ENCODE measurements at regions not wholly inside any gene's neighbourhood (a gene's known extent, or its start where the extent isn't known, plus 50 kb on each side); places are given as distances from the start of the nearest gene placed in this dataset.

GRCh38 chr3:106299300-106300098 is 430.7 kb upstream of the CBLB start:
- Histone ChIP-seq H4K20me1 (ENCODE audit: insufficient read depth, low read length) (no peaks in the 10 kb centered on the region), H3K27ac (ENCODE audit: low read length) (peak overlapping the region; percentile 19; the same call in 1 of the 2 replicates), H3K36me3 (replicated peaks; ENCODE audit: low read depth, low read length) (no peaks in the 10 kb centered on the region), H3K9ac (ENCODE audit: low read length) (no peak overlapping the region), H3K4me3 (ENCODE audit: low read length) (0 out of 2 replicates have a peak overlapping the region, but pooled peaks have one; percentile 10), H3K79me2 (ENCODE audit: low read length) (no peaks in the 10 kb centered on the region), H3K4me2 (ENCODE audit: low read length) (peak overlapping the region; percentile 62), H3K9me3 (ENCODE audit: insufficient read depth, low read length) (no peaks in the 10 kb centered on the region), H2AFZ (ENCODE audit: low read depth, low read length) (no peak overlapping the region), H3K4me1 (ENCODE audit: low read length) (peaks cover 72% of the 10 kb centered on the region), H3K27me3 (ENCODE audit: low read depth, low read length) (peaks cover 10% of the 10 kb centered on the region; the same call in 1 of the 2 replicates)
- TF ChIP-seq, protein P1, sequence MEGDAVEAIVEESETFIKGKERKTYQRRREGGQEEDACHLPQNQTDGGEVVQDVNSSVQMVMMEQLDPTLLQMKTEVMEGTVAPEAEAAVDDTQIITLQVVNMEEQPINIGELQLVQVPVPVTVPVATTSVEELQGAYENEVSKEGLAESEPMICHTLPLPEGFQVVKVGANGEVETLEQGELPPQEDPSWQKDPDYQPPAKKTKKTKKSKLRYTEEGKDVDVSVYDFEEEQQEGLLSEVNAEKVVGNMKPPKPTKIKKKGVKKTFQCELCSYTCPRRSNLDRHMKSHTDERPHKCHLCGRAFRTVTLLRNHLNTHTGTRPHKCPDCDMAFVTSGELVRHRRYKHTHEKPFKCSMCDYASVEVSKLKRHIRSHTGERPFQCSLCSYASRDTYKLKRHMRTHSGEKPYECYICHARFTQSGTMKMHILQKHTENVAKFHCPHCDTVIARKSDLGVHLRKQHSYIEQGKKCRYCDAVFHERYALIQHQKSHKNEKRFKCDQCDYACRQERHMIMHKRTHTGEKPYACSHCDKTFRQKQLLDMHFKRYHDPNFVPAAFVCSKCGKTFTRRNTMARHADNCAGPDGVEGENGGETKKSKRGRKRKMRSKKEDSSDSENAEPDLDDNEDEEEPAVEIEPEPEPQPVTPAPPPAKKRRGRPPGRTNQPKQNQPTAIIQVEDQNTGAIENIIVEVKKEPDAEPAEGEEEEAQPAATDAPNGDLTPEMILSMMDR (IDR thresholded peaks at IDR 0.05; ENCODE audit: low read depth, low read length): no peak
- peak; percentile 66 for TF ChIP-seq EZH2phosphoT487 (IDR thresholded peaks at IDR 0.05; ENCODE audit: low read depth)

DNA sequence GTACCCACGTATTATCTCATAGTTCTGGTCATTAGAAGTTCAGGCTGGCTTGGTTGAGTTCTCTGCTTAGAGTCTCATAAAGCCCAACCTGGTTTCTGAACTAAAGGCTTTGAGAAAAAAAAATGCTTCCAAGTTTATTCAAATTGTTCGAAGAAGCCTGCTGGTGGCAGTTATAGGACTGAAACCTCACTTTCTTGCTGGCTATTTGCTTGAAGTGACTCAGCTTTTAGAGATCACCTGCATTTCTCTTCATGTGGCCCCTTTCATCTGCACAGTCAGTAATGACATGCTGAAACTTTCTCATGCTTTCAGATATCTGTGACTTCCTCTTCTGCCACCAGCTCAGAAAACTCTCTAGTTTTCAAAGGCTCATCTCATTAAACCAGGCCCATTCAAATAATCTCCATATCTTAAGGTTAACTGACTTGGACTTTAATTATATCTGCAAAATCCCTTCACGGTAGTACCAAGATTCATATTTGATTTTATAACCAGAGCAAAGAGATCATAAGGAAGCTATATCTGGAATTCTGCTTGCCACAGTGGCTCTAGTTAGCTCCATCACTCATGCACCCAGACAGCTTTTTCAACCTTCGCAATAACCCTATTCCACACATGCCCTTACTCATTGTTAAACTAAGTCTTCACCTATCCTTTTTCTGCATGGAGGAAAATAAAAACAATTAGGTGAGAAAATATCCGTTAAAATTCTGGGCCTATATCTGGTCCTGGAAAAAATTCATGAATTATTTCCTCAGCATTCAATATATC is 433.8 kb upstream of the CBLB start:
- Histone ChIP-seq H3K79me2 (ENCODE audit: low read length) (no peaks in the 10 kb centered on the region), H3K4me3 (ENCODE audit: low read length) (peak overlapping the region; percentile 51), H3K27ac (ENCODE audit: low read length) (peak overlapping the region; percentile 81), H3K36me3 (replicated peaks; ENCODE audit: low read depth, low read length) (no peaks in the 10 kb centered on the region), H2AFZ (ENCODE audit: low read depth, low read length) (no peak overlapping the region), H3K9me3 (ENCODE audit: insufficient read depth, low read length) (no peaks in the 10 kb centered on the region), H3K4me2 (ENCODE audit: low read length) (peak overlapping the region; percentile 80), H3K4me1 (ENCODE audit: low read length) (peaks cover 60% of the 10 kb centered on the region), H4K20me1 (ENCODE audit: insufficient read depth, low read length) (no peaks in the 10 kb centered on the region), H3K27me3 (ENCODE audit: low read depth, low read length) (peaks cover 10% of the 10 kb centered on the region; the same call in 1 of the 2 replicates), H3K9ac (ENCODE audit: low read length) (peak overlapping the region; percentile 38)
- peak; percentile 63; the same call in 1 of the 2 replicates for TF ChIP-seq EZH2phosphoT487 (IDR thresholded peaks at IDR 0.05; ENCODE audit: low read depth)
- TF ChIP-seq, protein P1 (IDR thresholded peaks at IDR 0.05; ENCODE audit: low read depth, low read length): no peak

DNA sequence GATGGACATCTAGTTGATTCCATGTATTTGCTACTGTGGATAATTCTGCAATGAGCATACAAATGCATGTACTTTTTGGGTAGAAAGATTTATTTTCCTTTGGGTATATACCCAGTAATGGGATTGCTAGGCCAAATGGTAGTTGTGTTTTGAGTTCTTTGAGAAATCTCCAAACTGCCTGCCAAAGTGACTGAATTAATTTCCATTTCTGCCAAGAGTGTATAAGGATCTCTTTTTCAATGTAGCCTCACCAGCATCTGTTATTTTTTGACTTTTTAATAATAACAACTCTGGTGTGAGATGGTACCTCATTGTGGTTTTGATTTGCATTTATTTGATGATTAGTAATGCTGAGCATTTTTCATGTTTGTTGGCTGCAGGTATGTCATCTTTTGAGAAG is 435.0 kb upstream of the CBLB start:
- no peak overlapping the region for H2AFZ ChIP-seq (ENCODE audit: low read depth, low read length)
- no peaks in the 10 kb centered on the region for H4K20me1 ChIP-seq (ENCODE audit: insufficient read depth, low read length)
- H3K4me2 ChIP-seq (ENCODE audit: low read length): no peak overlapping the region

More for the DNA sequence above, 435.0 kb upstream of the CBLB start:
- H3K4me1 ChIP-seq (ENCODE audit: low read length): peaks cover 55% of the 10 kb centered on the region
- H3K9me3 ChIP-seq (ENCODE audit: insufficient read depth, low read length): no peaks in the 10 kb centered on the region
- H3K79me2 ChIP-seq (ENCODE audit: low read length): no peaks in the 10 kb centered on the region
- H3K36me3 ChIP-seq (replicated peaks; ENCODE audit: low read depth, low read length): no peaks in the 10 kb centered on the region
- TF ChIP-seq, protein P1 (IDR thresholded peaks at IDR 0.05; ENCODE audit: low read depth, low read length): no peak
- TF ChIP-seq EZH2phosphoT487 (IDR thresholded peaks at IDR 0.05; ENCODE audit: low read depth): no peak
- H3K4me3 ChIP-seq (ENCODE audit: low read length): no peak overlapping the region
- H3K9ac ChIP-seq (ENCODE audit: low read length): no peak overlapping the region
- H3K27me3 ChIP-seq (ENCODE audit: low read depth, low read length): peaks cover 10% of the 10 kb centered on the region; the same call in 1 of the 2 replicates
- no peak overlapping the region for H3K27ac ChIP-seq (ENCODE audit: low read length)
